ENCODE measurements at regions not wholly inside any gene's neighbourhood (a gene's known extent, or its start where the extent isn't known, plus 50 kb on each side); places are given as distances from the start of the nearest gene placed in this dataset.

- TF ChIP-seq, protein P1, sequence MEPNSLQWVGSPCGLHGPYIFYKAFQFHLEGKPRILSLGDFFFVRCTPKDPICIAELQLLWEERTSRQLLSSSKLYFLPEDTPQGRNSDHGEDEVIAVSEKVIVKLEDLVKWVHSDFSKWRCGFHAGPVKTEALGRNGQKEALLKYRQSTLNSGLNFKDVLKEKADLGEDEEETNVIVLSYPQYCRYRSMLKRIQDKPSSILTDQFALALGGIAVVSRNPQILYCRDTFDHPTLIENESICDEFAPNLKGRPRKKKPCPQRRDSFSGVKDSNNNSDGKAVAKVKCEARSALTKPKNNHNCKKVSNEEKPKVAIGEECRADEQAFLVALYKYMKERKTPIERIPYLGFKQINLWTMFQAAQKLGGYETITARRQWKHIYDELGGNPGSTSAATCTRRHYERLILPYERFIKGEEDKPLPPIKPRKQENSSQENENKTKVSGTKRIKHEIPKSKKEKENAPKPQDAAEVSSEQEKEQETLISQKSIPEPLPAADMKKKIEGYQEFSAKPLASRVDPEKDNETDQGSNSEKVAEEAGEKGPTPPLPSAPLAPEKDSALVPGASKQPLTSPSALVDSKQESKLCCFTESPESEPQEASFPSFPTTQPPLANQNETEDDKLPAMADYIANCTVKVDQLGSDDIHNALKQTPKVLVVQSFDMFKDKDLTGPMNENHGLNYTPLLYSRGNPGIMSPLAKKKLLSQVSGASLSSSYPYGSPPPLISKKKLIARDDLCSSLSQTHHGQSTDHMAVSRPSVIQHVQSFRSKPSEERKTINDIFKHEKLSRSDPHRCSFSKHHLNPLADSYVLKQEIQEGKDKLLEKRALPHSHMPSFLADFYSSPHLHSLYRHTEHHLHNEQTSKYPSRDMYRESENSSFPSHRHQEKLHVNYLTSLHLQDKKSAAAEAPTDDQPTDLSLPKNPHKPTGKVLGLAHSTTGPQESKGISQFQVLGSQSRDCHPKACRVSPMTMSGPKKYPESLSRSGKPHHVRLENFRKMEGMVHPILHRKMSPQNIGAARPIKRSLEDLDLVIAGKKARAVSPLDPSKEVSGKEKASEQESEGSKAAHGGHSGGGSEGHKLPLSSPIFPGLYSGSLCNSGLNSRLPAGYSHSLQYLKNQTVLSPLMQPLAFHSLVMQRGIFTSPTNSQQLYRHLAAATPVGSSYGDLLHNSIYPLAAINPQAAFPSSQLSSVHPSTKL (CRISPR knock-in tag; IDR thresholded peaks at IDR 0.05) = no peak
- TF ChIP-seq FOXK1 (CRISPR knock-in tag; IDR thresholded peaks at IDR 0.05; ENCODE audit: borderline replicate concordance, low read depth) (no peak), MAZ (IDR thresholded peaks at IDR 0.05; ENCODE audit: borderline replicate concordance, low read depth, low read length) (no peak), MAZ (CRISPR knock-in tag; IDR thresholded peaks at IDR 0.05; ENCODE audit: low read depth) (no peak), HOXA3 (CRISPR knock-in tag; IDR thresholded peaks at IDR 0.05) (no peak), ZNF7 (CRISPR knock-in tag; IDR thresholded peaks at IDR 0.05) (no peak)
Measured at GRCh38 chr2:13942111-13942510, 690.4 kb upstream of the LRATD1 start (continued).

- DNase-seq (ENCODE audit: low spot score) = no peak
- Histone ChIP-seq H3K36me3 (replicated peaks in 1 of 2; ENCODE audit: control insufficient read depth in 1 of 2, insufficient read depth in 2 of 2, low read length in 2 of 2) (no peaks in the 10 kb centered on the region), H3K27me3 (ENCODE audit: control insufficient read depth in 1 of 2, insufficient read depth in 2 of 2, low read length in 2 of 2) (no peaks in the 10 kb centered on the region), H3K4me1 (ENCODE audit: insufficient read depth, low read length) (no peaks in the 10 kb centered on the region), H4K20me1 (ENCODE audit: insufficient read depth, low read length) (no peaks in the 10 kb centered on the region), H2AFZ (ENCODE audit: low read length) (no peak overlapping the region), H3K27ac (ENCODE audit: extremely low read length, insufficient read depth, low read length) (no peak overlapping the region), H3K4me2 (ENCODE audit: low read depth, low read length) (no peak overlapping the region), H3K9ac (ENCODE audit: insufficient read depth, low read depth, low read length) (no peak overlapping the region), H3K9me3 (ENCODE audit: low read length) (peaks cover 63% of the 10 kb centered on the region), H3K79me2 (ENCODE audit: insufficient read depth, low read length) (no peaks in the 10 kb centered on the region), H3K4me3 (replicated peaks in 1 of 3; ENCODE audit: insufficient read depth in 1 of 3, low read depth in 2 of 3, low read length in 3 of 3) (no peak overlapping the region)
- no peak for ATAC-seq
- intact Hi-C loops (cut with micrococcal nuclease; ENCODE audit: unreplicated experiment) (no loop called here), in situ Hi-C loops (cut with HindIII; ENCODE audit: extremely low pct_ligation_motif_present, low pct_unique_long_range_greater_than_20kb) (no loop called here)
- no peak for FAIRE-seq
- POLR2A ChIA-PET = no interaction called here
- no peak for TF ChIP-seq NPAS2 (CRISPR knock-in tag; IDR thresholded peaks at IDR 0.05; ENCODE audit: borderline replicate concordance)
- TF ChIP-seq, protein P2, sequence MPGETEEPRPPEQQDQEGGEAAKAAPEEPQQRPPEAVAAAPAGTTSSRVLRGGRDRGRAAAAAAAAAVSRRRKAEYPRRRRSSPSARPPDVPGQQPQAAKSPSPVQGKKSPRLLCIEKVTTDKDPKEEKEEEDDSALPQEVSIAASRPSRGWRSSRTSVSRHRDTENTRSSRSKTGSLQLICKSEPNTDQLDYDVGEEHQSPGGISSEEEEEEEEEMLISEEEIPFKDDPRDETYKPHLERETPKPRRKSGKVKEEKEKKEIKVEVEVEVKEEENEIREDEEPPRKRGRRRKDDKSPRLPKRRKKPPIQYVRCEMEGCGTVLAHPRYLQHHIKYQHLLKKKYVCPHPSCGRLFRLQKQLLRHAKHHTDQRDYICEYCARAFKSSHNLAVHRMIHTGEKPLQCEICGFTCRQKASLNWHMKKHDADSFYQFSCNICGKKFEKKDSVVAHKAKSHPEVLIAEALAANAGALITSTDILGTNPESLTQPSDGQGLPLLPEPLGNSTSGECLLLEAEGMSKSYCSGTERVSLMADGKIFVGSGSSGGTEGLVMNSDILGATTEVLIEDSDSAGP (CRISPR knock-in tag; IDR thresholded peaks at IDR 0.05; ENCODE audit: borderline replicate concordance) = no peak
- TF ChIP-seq, protein P3, sequence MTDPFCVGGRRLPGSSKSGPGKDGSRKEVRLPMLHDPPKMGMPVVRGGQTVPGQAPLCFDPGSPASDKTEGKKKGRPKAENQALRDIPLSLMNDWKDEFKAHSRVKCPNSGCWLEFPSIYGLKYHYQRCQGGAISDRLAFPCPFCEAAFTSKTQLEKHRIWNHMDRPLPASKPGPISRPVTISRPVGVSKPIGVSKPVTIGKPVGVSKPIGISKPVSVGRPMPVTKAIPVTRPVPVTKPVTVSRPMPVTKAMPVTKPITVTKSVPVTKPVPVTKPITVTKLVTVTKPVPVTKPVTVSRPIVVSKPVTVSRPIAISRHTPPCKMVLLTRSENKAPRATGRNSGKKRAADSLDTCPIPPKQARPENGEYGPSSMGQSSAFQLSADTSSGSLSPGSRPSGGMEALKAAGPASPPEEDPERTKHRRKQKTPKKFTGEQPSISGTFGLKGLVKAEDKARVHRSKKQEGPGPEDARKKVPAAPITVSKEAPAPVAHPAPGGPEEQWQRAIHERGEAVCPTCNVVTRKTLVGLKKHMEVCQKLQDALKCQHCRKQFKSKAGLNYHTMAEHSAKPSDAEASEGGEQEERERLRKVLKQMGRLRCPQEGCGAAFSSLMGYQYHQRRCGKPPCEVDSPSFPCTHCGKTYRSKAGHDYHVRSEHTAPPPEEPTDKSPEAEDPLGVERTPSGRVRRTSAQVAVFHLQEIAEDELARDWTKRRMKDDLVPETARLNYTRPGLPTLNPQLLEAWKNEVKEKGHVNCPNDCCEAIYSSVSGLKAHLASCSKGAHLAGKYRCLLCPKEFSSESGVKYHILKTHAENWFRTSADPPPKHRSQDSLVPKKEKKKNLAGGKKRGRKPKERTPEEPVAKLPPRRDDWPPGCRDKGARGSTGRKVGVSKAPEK (CRISPR knock-in tag; IDR thresholded peaks at IDR 0.05; ENCODE audit: borderline replicate concordance) = no peak
- TF ChIP-seq ZNF331 (CRISPR knock-in tag; IDR thresholded peaks at IDR 0.05) = no peak
- TF ChIP-seq HDAC6 (IDR thresholded peaks at IDR 0.05; ENCODE audit: low read depth, low read length) = no peak
- TF ChIP-seq ZNF781 (CRISPR knock-in tag; IDR thresholded peaks at IDR 0.05; ENCODE audit: borderline replicate concordance, not compliant biosample characterization) = no peak
- TF ChIP-seq MTA1 (CRISPR knock-in tag; IDR thresholded peaks at IDR 0.05; ENCODE audit: borderline replicate concordance) = no peak
- TF ChIP-seq AGO2 (optimal IDR thresholded peaks at IDR 0.05; ENCODE audit: low read depth, low read length) = no peak
- TF ChIP-seq NFIC (IDR thresholded peaks at IDR 0.05; ENCODE audit: low read length) = no peak
- WGBS (ENCODE audit: low lambda C conversion rate) = 53% methylated on average over 2 of the region's 2 CpGs
- CTCF ChIA-PET (ENCODE audit: low intra/inter-chr PET ratio, low total read pairs) = no interaction called here
- BruUV-seq (replicated peaks) = no TSS peak
Measured at GRCh38 chr2:13950761-13951160, 681.8 kb upstream of the LRATD1 start.

Measured in HepG2 (cell line).